Transverse colon (tissue), 4 donors: ENCODE measurements at regions not wholly inside any gene's neighbourhood (a gene's known extent, or its start where the extent isn't known, plus 50 kb on each side); places are given as distances from the start of the nearest gene placed in this dataset.

Experiments
- DNase-seq: peaks from one replicate; pipeline ENCODE4 v3.0.0-alpha.2; 2019
- H3K27ac ChIP-seq, 4 donors: fragments of 200-600 bp; sonication (generic); 2 replicates each; pipeline ENCODE4 v1.5.1; 2016 to 2018; ENCODE audit warnings: inconsistent platforms in 4 of 4
- H3K27me3 ChIP-seq: fragments of 200-600 bp; sonication (generic); 2 replicates; pipeline ENCODE4 v1.5.1; 2017; ENCODE audit warnings: inconsistent platforms
- H3K36me3 ChIP-seq, 4 donors: fragments of 200-600 bp; sonication (generic); 2 replicates each; pipeline ENCODE4 v1.5.1; 2017 to 2019; ENCODE audit warnings: inconsistent platforms in 4 of 4
- H3K4me1 ChIP-seq, 4 donors: fragments of 200-600 bp; sonication (generic); 2 replicates each; pipeline ENCODE4 v1.5.1; 2017 to 2020; ENCODE audit warnings: inconsistent platforms in 4 of 4
- H3K4me3 ChIP-seq, 4 donors: fragments of 200-600 bp; sonication (generic); 1 replicate in 1 of 4; 2 replicates in 3 of 4; pipeline versions ENCODE4 v1.5.1 to v1.6.1; 2017 to 2019; ENCODE audit warnings: inconsistent platforms in 4 of 4
- H3K9me3 ChIP-seq, 2 donors: fragments of 200-600 bp; sonication (generic); 2 replicates each; pipeline ENCODE4 v1.5.1; 2017 to 2019; ENCODE audit warnings: inconsistent platforms in 2 of 2
- EP300 ChIP-seq: sonication (generic); formaldehyde crosslinking; IDR thresholded peaks from one replicate; pipeline ENCODE4 v1.6.1; 2017; ENCODE audit warnings: antibody characterized with exemption, low read depth
- POLR2A ChIP-seq: fragments of 450-650 bp; IDR thresholded peaks from one replicate; pipeline ENCODE4 v1.6.1; 2016; ENCODE audit warnings: antibody characterized with exemption, mild to moderate bottlenecking, moderate library complexity
- POLR2AphosphoS5 ChIP-seq, 3 donors: sonication (generic); formaldehyde crosslinking; IDR thresholded peaks; one replicate each; pipeline ENCODE4 v1.6.1; 2016; ENCODE audit warnings: antibody characterized with exemption in 3 of 3
- WGBS, 2 donors: methylation state at CpG; one replicate each; pipeline ENCODE4 v1.1.5; 2018; ENCODE audit warnings: low coverage in 1 of 2; 5-methylcytosine and 5-hydroxymethylcytosine counted together
- in situ Hi-C, 4 donors: fragments of 200-750 bp; cut with MboI; loops; one replicate each; pipeline versions ENCODE4 v1.15.0 to v1.15.1; 2017; ENCODE audit warnings: low sequenced_read_pairs in 3 of 4, low pct_ligation_motif_present in 1 of 4, low pct_unique_long_range_greater_than_20kb in 1 of 4
- intact Hi-C: fragments of 100-400 bp; cut with DNase I; formaldehyde crosslinking; loops from one replicate; pipeline ENCODE4 v1.15.1; 2023; ENCODE audit warnings: low total_unique reads
- TF ChIP-seq, protein P1 (sequence below), 5 experiments: fragments of 200-600 bp in 3 of 5; fragments of 450-650 bp in 2 of 5; sonication (generic) in 3 of 5; IDR thresholded peaks; 1 replicate in 2 of 5; 2 replicates in 3 of 5; pipeline ENCODE4 v1.5.1; 2016 to 2017; ENCODE audit warnings: antibody characterized with exemption in 5 of 5, inconsistent platforms in 3 of 5, mild to moderate bottlenecking in 2 of 5, moderate library complexity in 1 of 5

GRCh38 chr3:102796804-102797203 lies 362.0 kb downstream of the ZPLD1 start:
- H3K9me3 ChIP-seq, result no peaks in the 10 kb centered on the region
- H3K27me3 ChIP-seq, result no peaks in the 10 kb centered on the region
- 42% methylated on average over 4 of the region's 4 CpGs; no CpG with 5 or more reads in 1 of the 2 donors for WGBS, 2 donors
- no peaks in the 10 kb centered on the region for H3K4me1 ChIP-seq
- intact Hi-C loops, result no loop called here
- no peak for TF ChIP-seq EP300
- TF ChIP-seq, protein P1, sequence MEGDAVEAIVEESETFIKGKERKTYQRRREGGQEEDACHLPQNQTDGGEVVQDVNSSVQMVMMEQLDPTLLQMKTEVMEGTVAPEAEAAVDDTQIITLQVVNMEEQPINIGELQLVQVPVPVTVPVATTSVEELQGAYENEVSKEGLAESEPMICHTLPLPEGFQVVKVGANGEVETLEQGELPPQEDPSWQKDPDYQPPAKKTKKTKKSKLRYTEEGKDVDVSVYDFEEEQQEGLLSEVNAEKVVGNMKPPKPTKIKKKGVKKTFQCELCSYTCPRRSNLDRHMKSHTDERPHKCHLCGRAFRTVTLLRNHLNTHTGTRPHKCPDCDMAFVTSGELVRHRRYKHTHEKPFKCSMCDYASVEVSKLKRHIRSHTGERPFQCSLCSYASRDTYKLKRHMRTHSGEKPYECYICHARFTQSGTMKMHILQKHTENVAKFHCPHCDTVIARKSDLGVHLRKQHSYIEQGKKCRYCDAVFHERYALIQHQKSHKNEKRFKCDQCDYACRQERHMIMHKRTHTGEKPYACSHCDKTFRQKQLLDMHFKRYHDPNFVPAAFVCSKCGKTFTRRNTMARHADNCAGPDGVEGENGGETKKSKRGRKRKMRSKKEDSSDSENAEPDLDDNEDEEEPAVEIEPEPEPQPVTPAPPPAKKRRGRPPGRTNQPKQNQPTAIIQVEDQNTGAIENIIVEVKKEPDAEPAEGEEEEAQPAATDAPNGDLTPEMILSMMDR (IDR thresholded peaks at IDR 0.05), result no peak
- TF ChIP-seq POLR2AphosphoS5 (IDR thresholded peaks at IDR 0.05), result no peak
- no peak for TF ChIP-seq POLR2A
- DNase-seq, result no peak
- no peak overlapping the region for H3K4me3 ChIP-seq
- H3K36me3 ChIP-seq, result no peaks in the 10 kb centered on the region
- H3K27ac ChIP-seq, result no peak overlapping the region
- in situ Hi-C loops, result no loop called here

GRCh38 chr3:102802819-102803420 lies 368.1 kb downstream of the ZPLD1 start:
- TF ChIP-seq, protein P1 (IDR thresholded peaks at IDR 0.05), result no peak
- WGBS, 2 donors, result 86 to 100% methylated on average over 1 of the region's 1 CpG
- intact Hi-C loops (no loop called here), in situ Hi-C loops (no loop called here)
- Histone ChIP-seq H3K4me1 (no peaks in the 10 kb centered on the region), H3K36me3 (no peaks in the 10 kb centered on the region), H3K9me3 (no peaks in the 10 kb centered on the region), H3K27ac (no peak overlapping the region), H3K27me3 (no peaks in the 10 kb centered on the region), H3K4me3 (no peak overlapping the region)
- DNase-seq, result no peak

- TF ChIP-seq, protein P1 (IDR thresholded peaks at IDR 0.05), result no peak
- TF ChIP-seq POLR2A (no peak), EP300 (no peak), POLR2AphosphoS5 (IDR thresholded peaks at IDR 0.05) (no peak)
- in situ Hi-C loops, result no loop called here
- Histone ChIP-seq H3K27me3 (no peaks in the 10 kb centered on the region), H3K4me3 (no peak overlapping the region), H3K36me3 (no peaks in the 10 kb centered on the region), H3K27ac (no peak overlapping the region), H3K9me3 (no peaks in the 10 kb centered on the region), H3K4me1 (no peaks in the 10 kb centered on the region)
- WGBS, 2 donors, result 38 to 58% methylated on average over 1 of the region's 1 CpG
- no peak for DNase-seq
- intact Hi-C loops, result no loop called here
These were observed 376.1 kb downstream of the ZPLD1 start for GRCh38 chr3:102810937-102811336.

DNA sequence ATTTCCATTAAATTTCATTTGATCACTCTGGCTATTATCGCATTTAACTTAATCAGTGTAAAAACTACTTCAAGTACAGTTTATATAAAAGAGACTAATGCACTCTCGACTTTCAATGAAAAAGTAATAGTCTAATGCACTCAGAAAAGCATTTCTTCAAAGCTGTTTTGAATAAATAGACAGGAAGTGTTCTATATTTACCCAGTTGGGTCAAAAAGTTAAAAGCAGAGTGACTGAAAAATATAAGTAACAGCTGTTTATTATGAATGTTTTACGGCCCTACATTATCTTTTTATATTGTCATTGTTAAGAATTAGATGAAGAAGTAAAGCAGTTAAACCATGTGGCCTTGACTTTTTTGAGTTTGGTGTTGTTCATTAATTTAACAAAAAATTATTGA lies 391.8 kb downstream of the ZPLD1 start:
- TF ChIP-seq, protein P1 (IDR thresholded peaks at IDR 0.05), result no peak
- TF ChIP-seq POLR2A (no peak), POLR2AphosphoS5 (IDR thresholded peaks at IDR 0.05) (no peak), EP300 (no peak)
- Histone ChIP-seq H3K9me3 (no peaks in the 10 kb centered on the region), H3K27me3 (no peaks in the 10 kb centered on the region), H3K4me3 (no peak overlapping the region), H3K27ac (no peak overlapping the region), H3K4me1 (no peaks in the 10 kb centered on the region), H3K36me3 (no peaks in the 10 kb centered on the region)
- WGBS, 2 donors, result 54 to 57% methylated on average over 3 of the region's 3 CpGs
- intact Hi-C loops (no loop called here), in situ Hi-C loops (no loop called here)
- no peak for DNase-seq
